Body of pancreas (tissue), 4 donors: ENCODE measurements at regions not wholly inside any gene's neighbourhood (a gene's known extent, or its start where the extent isn't known, plus 50 kb on each side); places are given as distances from the start of the nearest gene placed in this dataset.

ENCODE experiments used
- CTCF ChIP-seq, 7 experiments: fragments of 450-650 bp in 4 of 7; fragments of 200-600 bp in 3 of 7; sonication (generic) in 3 of 7; IDR thresholded peaks; one replicate each; pipeline ENCODE4 v1.5.1; 2016 to 2019; ENCODE audit warnings: antibody characterized with exemption in 7 of 7
- POLR2A ChIP-seq, 3 donors: fragments of 450-650 bp; IDR thresholded peaks; one replicate each; pipeline ENCODE4 v1.6.1; 2016; ENCODE audit warnings: antibody characterized with exemption in 3 of 3, mild to moderate bottlenecking in 2 of 3

- TF ChIP-seq CTCF (IDR thresholded peaks at IDR 0.05), result no peak
- TF ChIP-seq POLR2A (IDR thresholded peaks at IDR 0.05), result no peak
Observed at GRCh38 chr4:122065149-122065548, 87.0 kb upstream of the BLTP1 start.
